Tibial nerve (tissue), 4 donors: ENCODE measurements at regions not wholly inside any gene's neighbourhood (a gene's known extent, or its start where the extent isn't known, plus 50 kb on each side); places are given as distances from the start of the nearest gene placed in this dataset.

Source experiments
- DNase-seq, 2 donors: peaks; one replicate each; pipeline ENCODE4 v3.0.0-alpha.2; 2019; ENCODE audit warnings: low spot score in 2 of 2
- H3K27ac ChIP-seq, 4 donors: fragments of 200-600 bp; sonication (generic) in 3 of 4; one replicate each; pipeline ENCODE4 v1.5.1; 2017 to 2019; ENCODE audit warnings: mild to moderate bottlenecking in 1 of 4
- H3K27me3 ChIP-seq, 2 donors: fragments of 200-600 bp; sonication (generic) in 1 of 2; one replicate each; pipeline versions ENCODE4 v1.5.1 to v1.6.0; 2017 to 2019
- H3K36me3 ChIP-seq, 3 donors: fragments of 200-600 bp; sonication (generic); one replicate each; pipeline ENCODE4 v1.5.1; 2018 to 2019
- H3K4me1 ChIP-seq, 4 donors: fragments of 200-600 bp; sonication (generic) in 3 of 4; one replicate each; pipeline ENCODE4 v1.5.1; 2017 to 2019
- H3K4me3 ChIP-seq, 4 donors: fragments of 200-600 bp; sonication (generic) in 3 of 4; one replicate each; pipeline ENCODE4 v1.5.1; 2017 to 2019; ENCODE audit warnings: mild to moderate bottlenecking in 1 of 4, moderate library complexity in 1 of 4
- H3K9me3 ChIP-seq, 4 donors: fragments of 200-600 bp; sonication (generic) in 3 of 4; one replicate each; pipeline ENCODE4 v1.5.1; 2017 to 2019
- EP300 ChIP-seq, 2 donors: sonication (generic); formaldehyde crosslinking; IDR thresholded peaks; one replicate each; pipeline ENCODE4 v1.6.1; 2017; ENCODE audit warnings: antibody characterized with exemption in 2 of 2, mild to moderate bottlenecking in 1 of 2
- POLR2A ChIP-seq, 2 donors: fragments of 450-650 bp; IDR thresholded peaks; one replicate each; pipeline ENCODE4 v1.6.1; 2017; ENCODE audit warnings: antibody characterized with exemption in 2 of 2, mild to moderate bottlenecking in 2 of 2, moderate library complexity in 2 of 2
- WGBS, 2 donors: methylation state at CpG; one replicate each; pipeline ENCODE4 v1.1.5; 2018; 5-methylcytosine and 5-hydroxymethylcytosine counted together
- TF ChIP-seq, protein P1 (sequence below), 5 experiments: fragments of 200-600 bp in 3 of 5; fragments of 450-650 bp in 2 of 5; sonication (generic) in 3 of 5; IDR thresholded peaks; one replicate each; pipeline ENCODE4 v1.5.1; 2016 to 2019; ENCODE audit warnings: antibody characterized with exemption in 5 of 5, mild to moderate bottlenecking in 3 of 5, moderate library complexity in 2 of 5

DNA sequence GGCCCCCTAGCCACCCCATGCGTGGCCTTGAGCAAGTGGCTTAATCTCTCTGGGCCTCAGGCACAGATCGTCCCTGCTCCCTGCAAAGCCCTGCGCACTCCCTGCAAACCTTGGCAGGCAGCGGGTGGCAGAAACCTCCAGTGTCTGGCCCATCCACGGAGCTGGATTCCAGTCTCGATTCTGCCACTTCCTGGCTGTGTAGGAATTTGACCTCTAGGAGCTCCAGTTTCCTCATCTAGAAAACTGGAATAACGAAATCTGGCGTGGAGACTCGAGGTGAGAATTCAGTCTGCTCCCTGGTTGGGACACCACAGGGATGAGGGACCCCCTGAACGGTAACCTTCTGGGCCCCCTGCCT is 186.9 kb downstream of the MN1 start:
- H3K9me3 ChIP-seq: peaks cover 0 to 2% (median 0%) of the 10 kb centered on the region in 4 donors
- H3K27me3 ChIP-seq: peaks cover 0 to 39% of the 10 kb centered on the region in 2 donors
- WGBS, 2 donors: 59 to 65% methylated on average over 9 to 10 of the region's 10 CpGs
- no peak overlapping the region for H3K27ac ChIP-seq
- no peak for TF ChIP-seq POLR2A (IDR thresholded peaks at IDR 0.05)
- DNase-seq: no peak
- H3K4me3 ChIP-seq: peak overlapping the region in 1 of 4 donors; percentile 36
- peaks cover 0 to 15% (median 4%) of the 10 kb centered on the region in 4 donors for H3K4me1 ChIP-seq
- no peaks in the 10 kb centered on the region for H3K36me3 ChIP-seq

DNA sequence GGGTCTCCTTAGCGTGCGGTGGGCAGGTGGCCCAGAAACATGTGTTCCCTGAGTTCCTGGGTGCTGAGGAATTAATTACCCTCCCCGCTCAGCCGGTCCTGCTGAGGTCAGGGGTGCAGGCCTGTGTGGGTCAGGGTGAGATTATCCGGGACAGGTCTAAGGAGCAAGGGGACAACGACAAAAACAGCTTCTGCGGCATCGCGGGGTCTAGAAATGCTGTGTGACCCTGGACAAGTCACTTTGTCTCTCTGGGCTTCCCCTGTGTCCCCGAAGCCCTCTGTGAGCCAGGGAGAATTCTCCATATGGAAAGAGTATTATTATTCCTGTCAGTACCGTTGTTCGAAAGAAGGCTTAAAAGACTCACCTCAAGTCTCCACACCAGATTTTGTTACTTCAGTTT is 186.1 kb downstream of the MN1 start:
- WGBS, 2 donors: 91 to 93% methylated on average over 12 of the region's 12 CpGs
- Histone ChIP-seq H3K9me3 (peaks cover 0 to 9% (median 0%) of the 10 kb centered on the region in 4 donors), H3K27me3 (peaks cover 0 to 39% of the 10 kb centered on the region in 2 donors), H3K4me1 (peaks cover 0 to 11% (median 4%) of the 10 kb centered on the region in 4 donors), H3K27ac (no peak overlapping the region), H3K4me3 (no peak overlapping the region), H3K36me3 (no peaks in the 10 kb centered on the region)
- TF ChIP-seq, protein P1, sequence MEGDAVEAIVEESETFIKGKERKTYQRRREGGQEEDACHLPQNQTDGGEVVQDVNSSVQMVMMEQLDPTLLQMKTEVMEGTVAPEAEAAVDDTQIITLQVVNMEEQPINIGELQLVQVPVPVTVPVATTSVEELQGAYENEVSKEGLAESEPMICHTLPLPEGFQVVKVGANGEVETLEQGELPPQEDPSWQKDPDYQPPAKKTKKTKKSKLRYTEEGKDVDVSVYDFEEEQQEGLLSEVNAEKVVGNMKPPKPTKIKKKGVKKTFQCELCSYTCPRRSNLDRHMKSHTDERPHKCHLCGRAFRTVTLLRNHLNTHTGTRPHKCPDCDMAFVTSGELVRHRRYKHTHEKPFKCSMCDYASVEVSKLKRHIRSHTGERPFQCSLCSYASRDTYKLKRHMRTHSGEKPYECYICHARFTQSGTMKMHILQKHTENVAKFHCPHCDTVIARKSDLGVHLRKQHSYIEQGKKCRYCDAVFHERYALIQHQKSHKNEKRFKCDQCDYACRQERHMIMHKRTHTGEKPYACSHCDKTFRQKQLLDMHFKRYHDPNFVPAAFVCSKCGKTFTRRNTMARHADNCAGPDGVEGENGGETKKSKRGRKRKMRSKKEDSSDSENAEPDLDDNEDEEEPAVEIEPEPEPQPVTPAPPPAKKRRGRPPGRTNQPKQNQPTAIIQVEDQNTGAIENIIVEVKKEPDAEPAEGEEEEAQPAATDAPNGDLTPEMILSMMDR (IDR thresholded peaks at IDR 0.05): no peak
- TF ChIP-seq POLR2A (IDR thresholded peaks at IDR 0.05) (no peak), EP300 (IDR thresholded peaks at IDR 0.05) (no peak)
- no peak for DNase-seq

DNA sequence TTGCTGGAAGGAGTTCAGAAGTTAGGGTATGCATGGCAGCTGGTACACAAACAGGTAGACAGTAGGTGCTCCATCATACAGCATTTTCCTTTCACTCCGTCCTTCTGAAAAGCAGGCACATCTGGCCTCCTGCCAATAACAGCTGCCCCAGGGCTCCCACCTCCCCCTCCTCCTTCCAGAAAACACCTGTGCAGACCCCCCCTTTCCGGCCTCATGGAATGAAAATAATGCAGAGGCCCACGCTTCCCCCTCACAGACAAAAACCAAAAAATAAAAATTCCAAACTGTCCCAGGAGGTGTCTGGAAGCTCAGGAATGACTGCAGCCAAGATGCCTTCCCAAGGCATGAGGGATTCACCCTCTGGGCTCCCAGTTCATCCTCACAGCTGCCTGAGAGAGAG is 185.5 kb downstream of the MN1 start:
- Histone ChIP-seq H3K4me1 (peaks cover 0 to 11% (median 4%) of the 10 kb centered on the region in 4 donors), H3K9me3 (peaks cover 0 to 9% (median 0%) of the 10 kb centered on the region in 4 donors), H3K4me3 (no peak overlapping the region), H3K27ac (no peak overlapping the region), H3K27me3 (peaks cover 0 to 39% of the 10 kb centered on the region in 2 donors), H3K36me3 (no peaks in the 10 kb centered on the region)
- TF ChIP-seq, protein P1 (IDR thresholded peaks at IDR 0.05): no peak
- TF ChIP-seq POLR2A (IDR thresholded peaks at IDR 0.05): no peak
- TF ChIP-seq EP300 (IDR thresholded peaks at IDR 0.05): no peak
- DNase-seq: no peak
- WGBS, 2 donors: 58 to 61% methylated on average over 3 of the region's 3 CpGs

DNA sequence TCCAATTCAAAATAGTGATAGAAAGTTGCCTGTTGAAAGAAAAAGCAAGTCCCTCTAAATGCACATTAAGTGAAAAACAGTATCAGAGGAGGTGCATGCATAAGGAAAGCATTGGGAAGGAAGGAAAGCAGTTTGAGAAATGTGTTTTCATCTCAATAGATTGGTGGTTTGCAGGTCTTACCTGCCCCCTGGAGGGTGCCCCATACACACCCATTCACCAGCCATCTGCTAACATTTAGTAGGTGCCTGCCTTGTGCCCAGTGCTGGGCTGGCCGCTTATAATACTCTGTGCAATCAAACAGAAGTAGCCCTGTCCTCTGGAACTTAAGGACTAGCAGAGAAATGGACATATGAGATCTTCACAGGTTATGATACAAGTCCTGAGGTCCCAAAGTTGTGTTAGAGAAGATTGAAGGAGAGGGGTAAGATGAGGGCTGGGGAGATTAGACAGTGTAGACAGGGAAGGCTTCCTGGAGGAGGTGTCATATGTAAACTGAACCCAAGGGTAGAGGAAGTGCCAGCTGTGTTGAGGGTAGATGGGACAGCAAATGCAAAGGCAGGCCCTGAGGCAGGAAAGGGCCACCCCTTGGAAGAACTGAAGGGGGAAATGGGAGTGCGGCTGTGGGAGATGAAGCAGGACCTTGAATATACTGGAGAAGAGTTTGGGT is 184.2 kb downstream of the MN1 start:
- Histone ChIP-seq H3K4me1 (peaks cover 0 to 11% (median 4%) of the 10 kb centered on the region in 4 donors), H3K36me3 (no peaks in the 10 kb centered on the region), H3K4me3 (no peak overlapping the region), H3K9me3 (peaks cover 0 to 9% (median 0%) of the 10 kb centered on the region in 4 donors), H3K27me3 (peaks cover 0 to 30% of the 10 kb centered on the region in 2 donors), H3K27ac (no peak overlapping the region)
- 44 to 63% methylated on average over 2 of the region's 2 CpGs for WGBS, 2 donors
- no peak for TF ChIP-seq EP300 (IDR thresholded peaks at IDR 0.05)
- TF ChIP-seq POLR2A (IDR thresholded peaks at IDR 0.05): no peak
- TF ChIP-seq, protein P1 (IDR thresholded peaks at IDR 0.05): no peak
- no peak for DNase-seq

DNA sequence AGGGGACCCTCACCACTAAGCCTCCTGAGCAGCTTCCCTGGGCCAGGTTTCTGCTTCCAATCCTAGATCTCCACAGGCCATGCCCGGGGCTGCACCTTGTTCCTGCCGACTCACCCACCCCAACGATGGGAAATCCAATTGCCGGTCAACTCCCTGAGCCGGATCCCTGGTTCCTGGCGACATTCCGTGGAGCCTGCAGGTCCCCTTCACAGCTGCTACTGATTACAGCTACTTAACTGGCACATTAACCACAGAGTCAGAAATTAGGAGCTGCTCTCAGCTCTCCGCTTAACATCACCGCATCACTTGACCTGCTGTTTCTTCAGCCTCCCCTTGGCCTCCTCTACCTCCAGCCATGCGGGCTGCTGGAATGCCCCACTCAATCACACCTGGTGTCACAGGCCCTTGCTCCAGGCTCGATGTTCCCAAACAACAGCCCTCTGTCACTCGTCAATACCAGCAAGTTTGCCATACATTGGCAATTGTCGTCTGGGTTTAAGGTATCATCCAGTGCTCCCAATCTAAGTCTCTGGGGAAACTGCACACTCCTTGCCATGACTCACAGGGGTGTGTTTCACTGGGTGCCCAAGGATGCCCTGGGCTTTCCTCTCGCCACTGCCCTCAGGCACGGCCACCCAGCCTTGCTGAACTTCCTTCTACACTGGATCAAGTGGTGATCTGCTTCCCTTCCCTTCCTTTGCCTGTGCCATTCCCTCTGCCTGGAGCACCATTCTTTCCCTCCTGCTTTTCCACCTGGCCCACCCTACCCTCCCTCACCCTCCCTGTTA is 181.0 kb downstream of the MN1 start:
- no peak for DNase-seq
- H3K27me3 ChIP-seq: no peaks in the 10 kb centered on the region
- WGBS, 2 donors: 83 to 85% methylated on average over 15 of the region's 15 CpGs
- H3K36me3 ChIP-seq: no peaks in the 10 kb centered on the region
- H3K4me1 ChIP-seq: no peaks in the 10 kb centered on the region
- no peak overlapping the region for H3K4me3 ChIP-seq
- H3K9me3 ChIP-seq: peaks cover 0 to 9% (median 0%) of the 10 kb centered on the region in 4 donors
- TF ChIP-seq, protein P1 (IDR thresholded peaks at IDR 0.05): no peak
- TF ChIP-seq EP300 (IDR thresholded peaks at IDR 0.05) (no peak), POLR2A (IDR thresholded peaks at IDR 0.05) (no peak)
- no peak overlapping the region for H3K27ac ChIP-seq
